22Rv1 (cell line): ENCODE measurements at regions not wholly inside any gene's neighbourhood (a gene's known extent, or its start where the extent isn't known, plus 50 kb on each side); places are given as distances from the start of the nearest gene placed in this dataset.

ENCODE experiments used
- CTCF ChIP-seq: fragments of 450-650 bp; IDR thresholded peaks from 2 replicates; pipeline ENCODE4 v1.5.1; 2017; ENCODE audit warnings: mild to moderate bottlenecking
- ZFX ChIP-seq: fragments of 450-650 bp; IDR thresholded peaks from 2 replicates; pipeline ENCODE4 v1.6.1; 2017; ENCODE audit warnings: antibody characterized with exemption, borderline replicate concordance

- no peak for TF ChIP-seq CTCF
- no peak for TF ChIP-seq ZFX
Measured at GRCh38 chr16:86042393-86042792, 143.4 kb downstream of the IRF8 start.
